WTC11 (cell line): ENCODE measurements at regions not wholly inside any gene's neighbourhood (a gene's known extent, or its start where the extent isn't known, plus 50 kb on each side); places are given as distances from the start of the nearest gene placed in this dataset.

Experiments
- ATAC-seq: fragments of 200-7000 bp; cut with Tn5 transposase; 2 replicates; pipeline ENCODE4 v1.10.0; 2021; ENCODE audit warnings: mild to moderate bottlenecking, moderate library complexity
- CTCF ChIA-PET: fragments of 300-600 bp; sonication (Branson Sonifier 250); formaldehyde crosslinking; loops from one replicate; lab custom pipeline; 2021; ENCODE audit warnings: antibody characterized with exemption; lab: Charles Lee
- POLR2A ChIA-PET: fragments of 350-600 bp; sonication (Branson Sonifier 250); formaldehyde crosslinking; loops from one replicate; lab custom pipeline; 2021; ENCODE audit warnings: antibody characterized with exemption; lab: Charles Lee
- DNase-seq: peaks from one replicate; pipeline ENCODE4 v3.0.0; 2021; ENCODE audit warnings: low spot score
- H3K27ac Mint-ChIP-seq: 2 replicates; pipeline ENCODE4 v1.8.0; 2021; ENCODE audit warnings: mixed read lengths
- H3K27me3 Mint-ChIP-seq: 2 replicates; pipeline ENCODE4 v1.8.0; 2021; ENCODE audit warnings: low read depth, mild to moderate bottlenecking, moderate library complexity, mixed read lengths
- H3K36me3 Mint-ChIP-seq: 2 replicates; pipeline ENCODE4 v1.8.0; 2021; ENCODE audit warnings: mixed read lengths
- H3K4me1 Mint-ChIP-seq: 2 replicates; pipeline ENCODE4 v1.8.0; 2022; ENCODE audit warnings: mixed read lengths
- H3K4me3 Mint-ChIP-seq: 2 replicates; pipeline ENCODE4 v1.8.0; 2021; ENCODE audit warnings: mild to moderate bottlenecking, moderate library complexity, mixed read lengths
- H3K9me3 Mint-ChIP-seq: 2 replicates; pipeline ENCODE4 v1.8.0; 2021; ENCODE audit warnings: mixed read lengths
- ARID4B ChIP-seq: sonication (generic); formaldehyde crosslinking; IDR thresholded peaks from 2 replicates; pipeline ENCODE4 v1.8.0; 2023; ENCODE audit warnings: missing genetic modification reagents, mild to moderate bottlenecking, borderline replicate concordance
- CDX4 ChIP-seq: fragments of 250-450 bp; sonication (Bioruptor Pico); IDR thresholded peaks from 2 replicates; pipeline ENCODE4 v1.9.0; 2021; ENCODE audit warnings: moderate library complexity, mild to moderate bottlenecking, inconsistent platforms, borderline replicate concordance
- E2F5 ChIP-seq: sonication (generic); formaldehyde crosslinking; IDR thresholded peaks from 2 replicates; pipeline ENCODE4 v1.8.1; 2022; ENCODE audit warnings: mild to moderate bottlenecking, moderate library complexity, missing genetic modification reagents
- ELF4 ChIP-seq: sonication (generic); formaldehyde crosslinking; IDR thresholded peaks from 2 replicates; pipeline ENCODE4 v1.8.1; 2022; ENCODE audit warnings: low read depth, mild to moderate bottlenecking, moderate library complexity, missing genetic modification reagents
- FOXJ3 ChIP-seq: sonication (generic); formaldehyde crosslinking; IDR thresholded peaks from 2 replicates; pipeline ENCODE4 v1.9.0; 2021; ENCODE audit warnings: missing genetic modification reagents, mild to moderate bottlenecking, borderline replicate concordance
- FOXP1 ChIP-seq: sonication (generic); formaldehyde crosslinking; IDR thresholded peaks from 2 replicates; pipeline ENCODE4 v1.8.0; 2022; ENCODE audit warnings: missing genetic modification reagents, mild to moderate bottlenecking, moderate library complexity, borderline replicate concordance
- HMGXB4 ChIP-seq: sonication (generic); formaldehyde crosslinking; IDR thresholded peaks from 2 replicates; pipeline ENCODE4 v1.8.1; 2023; ENCODE audit warnings: mild to moderate bottlenecking, moderate library complexity, missing genetic modification reagents
- IRF2 ChIP-seq: sonication (generic); formaldehyde crosslinking; IDR thresholded peaks from 2 replicates; pipeline ENCODE4 v1.8.0; 2022; ENCODE audit warnings: low read depth, missing genetic modification reagents, borderline replicate concordance
- JAZF1 ChIP-seq: fragments of 250-450 bp; sonication (Bioruptor Pico); IDR thresholded peaks from 2 replicates; pipeline ENCODE4 v1.9.0; 2021; ENCODE audit warnings: moderate library complexity, mild to moderate bottlenecking, inconsistent platforms
- MAX ChIP-seq: sonication (generic); formaldehyde crosslinking; IDR thresholded peaks from 2 replicates; pipeline ENCODE4 v1.8.0; 2022; ENCODE audit warnings: mild to moderate bottlenecking, missing genetic modification reagents
- PRDM15 ChIP-seq: sonication (generic); formaldehyde crosslinking; IDR thresholded peaks from 2 replicates; pipeline ENCODE4 v1.8.0; 2022; ENCODE audit warnings: missing genetic modification reagents
- PRRX2 ChIP-seq: fragments of 250-450 bp; sonication (Bioruptor Pico); IDR thresholded peaks from 2 replicates; pipeline ENCODE4 v1.8.0; 2021; ENCODE audit warnings: mild to moderate bottlenecking
- RELA ChIP-seq: sonication (generic); formaldehyde crosslinking; IDR thresholded peaks from 2 replicates; pipeline ENCODE4 v1.8.1; 2022; ENCODE audit warnings: missing genetic modification reagents, mild to moderate bottlenecking, borderline replicate concordance
- SOX15 ChIP-seq: fragments of 250-450 bp; sonication (Bioruptor Pico); IDR thresholded peaks from 2 replicates; pipeline ENCODE4 v1.9.0; 2021; ENCODE audit warnings: mild to moderate bottlenecking
- TEAD4 ChIP-seq: sonication (generic); formaldehyde crosslinking; IDR thresholded peaks from 2 replicates; pipeline ENCODE4 v1.8.0; 2022; ENCODE audit warnings: mild to moderate bottlenecking, missing genetic modification reagents
- ZNF121 ChIP-seq: sonication (generic); formaldehyde crosslinking; IDR thresholded peaks from 2 replicates; pipeline ENCODE4 v1.8.0; 2023; ENCODE audit warnings: missing genetic modification reagents
- TF ChIP-seq, protein P1 (sequence below): sonication (generic); formaldehyde crosslinking; conservative IDR thresholded peaks from 2 replicates; pipeline ENCODE4 v1.8.1; 2023; ENCODE audit warnings: mild to moderate bottlenecking, low read depth, missing genetic modification reagents, moderate library complexity
- TF ChIP-seq, protein P2 (sequence below): sonication (generic); formaldehyde crosslinking; IDR thresholded peaks from 2 replicates; pipeline ENCODE4 v1.8.0; 2022; ENCODE audit warnings: mild to moderate bottlenecking, missing genetic modification reagents
- TF ChIP-seq, protein P3 (sequence below): fragments of 250-450 bp; sonication (Bioruptor Pico); IDR thresholded peaks from 2 replicates; pipeline ENCODE4 v1.9.0; 2021; ENCODE audit warnings: mild to moderate bottlenecking

DNA sequence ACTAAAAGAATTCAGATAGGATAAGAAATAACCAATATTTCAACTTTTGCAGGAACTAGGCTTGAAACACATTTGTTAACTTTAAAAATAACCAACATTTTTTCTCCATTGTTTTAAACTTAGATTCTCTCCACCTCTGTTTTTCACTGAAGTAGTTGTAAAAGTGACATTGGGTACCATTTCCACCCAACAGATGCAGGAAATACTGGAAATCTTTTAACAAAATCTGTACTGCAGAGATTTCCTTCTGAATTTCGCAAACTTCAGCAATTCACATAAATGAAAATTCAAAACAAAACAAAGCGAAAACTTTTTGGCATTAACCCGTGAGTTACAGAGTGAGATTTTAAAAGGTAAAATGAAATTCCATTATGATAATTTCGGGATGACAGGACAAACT, 731.7 kb downstream of the RFPL4B start:
- Mint-ChIP-seq H3K9me3 (no peaks in the 10 kb centered on the region), H3K27me3 (no peaks in the 10 kb centered on the region), H3K36me3 (no peaks in the 10 kb centered on the region), H3K4me3 (no peak overlapping the region), H3K4me1 (0 out of 2 replicates have a peak, but pooled peaks cover 2% of the 10 kb centered on the region), H3K27ac (no peak overlapping the region)
- POLR2A ChIA-PET, result no interaction called here
- CTCF ChIA-PET, result no interaction called here
- ATAC-seq, result no peak
- no peak for TF ChIP-seq RELA
- no peak for TF ChIP-seq PRRX2 (CRISPR knock-in tag)
- TF ChIP-seq CDX4 (CRISPR knock-in tag), result no peak
- TF ChIP-seq, protein P1, sequence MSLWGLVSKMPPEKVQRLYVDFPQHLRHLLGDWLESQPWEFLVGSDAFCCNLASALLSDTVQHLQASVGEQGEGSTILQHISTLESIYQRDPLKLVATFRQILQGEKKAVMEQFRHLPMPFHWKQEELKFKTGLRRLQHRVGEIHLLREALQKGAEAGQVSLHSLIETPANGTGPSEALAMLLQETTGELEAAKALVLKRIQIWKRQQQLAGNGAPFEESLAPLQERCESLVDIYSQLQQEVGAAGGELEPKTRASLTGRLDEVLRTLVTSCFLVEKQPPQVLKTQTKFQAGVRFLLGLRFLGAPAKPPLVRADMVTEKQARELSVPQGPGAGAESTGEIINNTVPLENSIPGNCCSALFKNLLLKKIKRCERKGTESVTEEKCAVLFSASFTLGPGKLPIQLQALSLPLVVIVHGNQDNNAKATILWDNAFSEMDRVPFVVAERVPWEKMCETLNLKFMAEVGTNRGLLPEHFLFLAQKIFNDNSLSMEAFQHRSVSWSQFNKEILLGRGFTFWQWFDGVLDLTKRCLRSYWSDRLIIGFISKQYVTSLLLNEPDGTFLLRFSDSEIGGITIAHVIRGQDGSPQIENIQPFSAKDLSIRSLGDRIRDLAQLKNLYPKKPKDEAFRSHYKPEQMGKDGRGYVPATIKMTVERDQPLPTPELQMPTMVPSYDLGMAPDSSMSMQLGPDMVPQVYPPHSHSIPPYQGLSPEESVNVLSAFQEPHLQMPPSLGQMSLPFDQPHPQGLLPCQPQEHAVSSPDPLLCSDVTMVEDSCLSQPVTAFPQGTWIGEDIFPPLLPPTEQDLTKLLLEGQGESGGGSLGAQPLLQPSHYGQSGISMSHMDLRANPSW, result no peak
- no peak for TF ChIP-seq ARID4B
- TF ChIP-seq ELF4, result no peak
- TF ChIP-seq, protein P2, sequence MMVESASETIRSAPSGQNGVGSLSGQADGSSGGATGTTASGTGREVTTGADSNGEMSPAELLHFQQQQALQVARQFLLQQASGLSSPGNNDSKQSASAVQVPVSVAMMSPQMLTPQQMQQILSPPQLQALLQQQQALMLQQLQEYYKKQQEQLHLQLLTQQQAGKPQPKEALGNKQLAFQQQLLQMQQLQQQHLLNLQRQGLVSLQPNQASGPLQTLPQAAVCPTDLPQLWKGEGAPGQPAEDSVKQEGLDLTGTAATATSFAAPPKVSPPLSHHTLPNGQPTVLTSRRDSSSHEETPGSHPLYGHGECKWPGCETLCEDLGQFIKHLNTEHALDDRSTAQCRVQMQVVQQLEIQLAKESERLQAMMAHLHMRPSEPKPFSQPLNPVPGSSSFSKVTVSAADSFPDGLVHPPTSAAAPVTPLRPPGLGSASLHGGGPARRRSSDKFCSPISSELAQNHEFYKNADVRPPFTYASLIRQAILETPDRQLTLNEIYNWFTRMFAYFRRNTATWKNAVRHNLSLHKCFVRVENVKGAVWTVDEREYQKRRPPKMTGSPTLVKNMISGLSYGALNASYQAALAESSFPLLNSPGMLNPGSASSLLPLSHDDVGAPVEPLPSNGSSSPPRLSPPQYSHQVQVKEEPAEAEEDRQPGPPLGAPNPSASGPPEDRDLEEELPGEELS (CRISPR knock-in tag), result no peak
- DNase-seq, result no peak

- Mint-ChIP-seq H3K27me3 (no peaks in the 10 kb centered on the region), H3K4me1 (0 out of 2 replicates have a peak, but pooled peaks cover 2% of the 10 kb centered on the region), H3K9me3 (peaks cover 10% of the 10 kb centered on the region), H3K27ac (no peak overlapping the region), H3K4me3 (no peak overlapping the region), H3K36me3 (no peaks in the 10 kb centered on the region)
- no peak for ATAC-seq
- POLR2A ChIA-PET, result no interaction called here
- CTCF ChIA-PET, result no interaction called here
- DNase-seq, result no peak
- TF ChIP-seq PRDM15 (no peak), FOXP1 (CRISPR knock-in tag) (no peak), MAX (CRISPR knock-in tag) (no peak), FOXJ3 (CRISPR knock-in tag) (no peak), PRRX2 (CRISPR knock-in tag) (no peak), HMGXB4 (CRISPR knock-in tag) (no peak), JAZF1 (CRISPR knock-in tag) (no peak), SOX15 (no peak), IRF2 (CRISPR knock-in tag) (no peak), TEAD4 (CRISPR knock-in tag) (no peak), ZNF121 (no peak), E2F5 (CRISPR knock-in tag) (no peak)
- TF ChIP-seq, protein P3, sequence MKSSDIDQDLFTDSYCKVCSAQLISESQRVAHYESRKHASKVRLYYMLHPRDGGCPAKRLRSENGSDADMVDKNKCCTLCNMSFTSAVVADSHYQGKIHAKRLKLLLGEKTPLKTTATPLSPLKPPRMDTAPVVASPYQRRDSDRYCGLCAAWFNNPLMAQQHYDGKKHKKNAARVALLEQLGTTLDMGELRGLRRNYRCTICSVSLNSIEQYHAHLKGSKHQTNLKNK (CRISPR knock-in tag), result no peak
Observed at GRCh38 chr6:113082745-113083144, 735.6 kb downstream of the RFPL4B start.
